A172 (cell line): ENCODE measurements at regions not wholly inside any gene's neighbourhood (a gene's known extent, or its start where the extent isn't known, plus 50 kb on each side); places are given as distances from the start of the nearest gene placed in this dataset.
"Not testable (repeated sequence)": the region's sequence is repeated elsewhere in the genome, so short reads cannot be mapped to it uniquely, and the experiment has no call there.

Experiments
- DNase-seq: peaks from one replicate; pipeline ENCODE4 v3.0.0-alpha.2; 2015; ENCODE audit warnings: low spot score

GRCh38 chr7:32762925-32763293, 128.7 kb downstream of the KBTBD2 start:
- no peak for DNase-seq

GRCh38 chr7:32762206-32762924, 129.2 kb downstream of the KBTBD2 start:
- not testable (repeated sequence) for DNase-seq

GRCh38 chr7:32761451-32762205, 129.9 kb downstream of the KBTBD2 start:
- no peak for DNase-seq

- DNase-seq, result not testable (repeated sequence)
Observed at GRCh38 chr7:32760755-32761154, 130.8 kb downstream of the KBTBD2 start.

GRCh38 chr7:32759859-32760258, 131.7 kb downstream of the KBTBD2 start:
- DNase-seq, result not testable (repeated sequence)

GRCh38 chr7:32753872-32754271, 137.7 kb downstream of the KBTBD2 start:
- DNase-seq, result not testable (repeated sequence)

- DNase-seq, result not testable (repeated sequence)
Observed at GRCh38 chr7:32748337-32748736, 143.2 kb downstream of the KBTBD2 start.

GRCh38 chr7:32747443-32748148, 144.0 kb downstream of the KBTBD2 start:
- not testable (repeated sequence) for DNase-seq

- DNase-seq, result not testable (repeated sequence)
Observed at GRCh38 chr7:32741853-32742476, 149.6 kb downstream of the KBTBD2 start.

GRCh38 chr7:32739749-32740148, 151.8 kb downstream of the KBTBD2 start:
- not testable (repeated sequence) for DNase-seq

- not testable (repeated sequence) for DNase-seq
Observed at GRCh38 chr7:32738390-32738789, 153.2 kb downstream of the KBTBD2 start.

GRCh38 chr7:32732767-32733166, 158.8 kb downstream of the KBTBD2 start:
- DNase-seq, result not testable (repeated sequence)

- DNase-seq, result peak; percentile 19
Observed at GRCh38 chr7:32729335-32729675, 162.3 kb downstream of the KBTBD2 start.

GRCh38 chr7:32728412-32729334, 162.9 kb downstream of the KBTBD2 start:
- peak; percentile 39 for DNase-seq

GRCh38 chr7:32727483-32728411, 163.8 kb downstream of the KBTBD2 start:
- DNase-seq, result peak; percentile 27

- DNase-seq, result not testable (repeated sequence)
Observed at GRCh38 chr7:32722837-32723236, 168.7 kb downstream of the KBTBD2 start.

- no peak for DNase-seq
Observed at GRCh38 chr7:32694182-32694581, 197.4 kb downstream of the KBTBD2 start.

- not testable (repeated sequence) for DNase-seq
Observed at GRCh38 chr7:32691965-32692815, 196.9 kb downstream of the AVL9 start.

GRCh38 chr7:32688092-32688491, 192.8 kb downstream of the AVL9 start:
- DNase-seq, result not testable (repeated sequence)
